Activated naive CD8-positive, alpha-beta T cell (primary cell): ENCODE measurements at regions not wholly inside any gene's neighbourhood (a gene's known extent, or its start where the extent isn't known, plus 50 kb on each side); places are given as distances from the start of the nearest gene placed in this dataset.

Source experiments
- H3K27ac Mint-ChIP-seq: one replicate; pipeline ENCODE4 v1.8.0; 2021; ENCODE audit warnings: mixed read lengths
- H3K27me3 Mint-ChIP-seq: one replicate; pipeline ENCODE4 v1.8.0; 2021; ENCODE audit warnings: mixed read lengths
- H3K36me3 Mint-ChIP-seq: one replicate; pipeline ENCODE4 v1.8.0; 2021; ENCODE audit warnings: mixed read lengths
- H3K4me1 Mint-ChIP-seq: one replicate; pipeline ENCODE4 v1.8.0; 2021; ENCODE audit warnings: low read depth, mixed read lengths
- H3K4me3 Mint-ChIP-seq: one replicate; pipeline ENCODE4 v1.8.0; 2021; ENCODE audit warnings: mild to moderate bottlenecking, mixed read lengths
- H3K9me3 Mint-ChIP-seq: one replicate; pipeline ENCODE4 v1.8.0; 2021; ENCODE audit warnings: low read depth, mixed read lengths

- Mint-ChIP-seq H3K9me3 (no peaks in the 10 kb centered on the region), H3K27ac (no peak overlapping the region), H3K36me3 (no peaks in the 10 kb centered on the region), H3K4me3 (no peak overlapping the region), H3K27me3 (no peaks in the 10 kb centered on the region), H3K4me1 (peaks cover 5% of the 10 kb centered on the region)
Observed at GRCh38 chrX:38985375-38985774, 184.1 kb downstream of the MID1IP1 start.

DNA sequence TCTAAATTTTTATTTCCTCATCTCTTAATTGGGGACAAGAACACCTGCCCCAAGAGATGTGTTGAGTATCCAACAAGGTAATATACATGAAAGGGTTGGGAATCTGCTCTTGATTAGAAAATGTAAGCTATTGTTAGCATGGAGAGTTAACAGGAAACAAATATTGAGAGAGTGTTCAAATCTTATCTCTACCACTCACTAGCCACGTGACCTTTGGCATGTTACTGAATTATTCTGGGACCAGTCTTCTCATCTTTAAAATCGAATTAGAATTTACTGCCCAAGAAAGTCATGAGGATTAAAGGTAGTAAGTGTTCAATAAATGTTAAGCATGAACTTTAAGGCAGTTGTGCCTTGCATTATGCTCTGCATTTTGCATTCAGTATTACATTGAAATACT is 184.7 kb downstream of the MID1IP1 start:
- no peaks in the 10 kb centered on the region for H3K27me3 Mint-ChIP-seq
- H3K4me3 Mint-ChIP-seq: no peak overlapping the region
- no peaks in the 10 kb centered on the region for H3K36me3 Mint-ChIP-seq
- no peak overlapping the region for H3K27ac Mint-ChIP-seq
- H3K9me3 Mint-ChIP-seq: no peaks in the 10 kb centered on the region
- H3K4me1 Mint-ChIP-seq: peaks cover 5% of the 10 kb centered on the region

DNA sequence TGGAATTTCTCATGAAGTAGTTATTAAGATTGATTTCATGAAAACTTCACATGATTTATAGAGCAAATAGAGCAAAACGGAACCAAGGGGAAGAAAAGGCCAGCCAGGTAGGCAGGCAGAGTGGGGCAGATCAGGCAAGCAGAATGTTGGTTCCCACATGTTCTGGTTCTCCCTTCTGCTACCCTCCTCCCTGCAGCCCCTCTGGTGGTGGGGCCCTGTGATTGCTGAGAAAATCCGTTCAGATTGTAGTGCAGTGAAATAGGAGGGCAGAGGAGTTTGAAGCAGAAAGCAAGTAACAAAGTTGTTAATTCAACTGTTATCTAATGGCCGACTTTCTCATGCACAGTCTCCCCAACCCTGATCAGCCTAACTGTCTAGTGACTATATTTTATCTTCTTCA is 185.3 kb downstream of the MID1IP1 start:
- H3K27me3 Mint-ChIP-seq: no peaks in the 10 kb centered on the region
- no peaks in the 10 kb centered on the region for H3K9me3 Mint-ChIP-seq
- H3K4me1 Mint-ChIP-seq: peaks cover 5% of the 10 kb centered on the region
- no peaks in the 10 kb centered on the region for H3K36me3 Mint-ChIP-seq
- H3K27ac Mint-ChIP-seq: no peak overlapping the region
- no peak overlapping the region for H3K4me3 Mint-ChIP-seq

- H3K27ac Mint-ChIP-seq: no peak overlapping the region
- H3K36me3 Mint-ChIP-seq: no peaks in the 10 kb centered on the region
- peaks cover 5% of the 10 kb centered on the region for H3K4me1 Mint-ChIP-seq
- H3K27me3 Mint-ChIP-seq: no peaks in the 10 kb centered on the region
- no peak overlapping the region for H3K4me3 Mint-ChIP-seq
- H3K9me3 Mint-ChIP-seq: no peaks in the 10 kb centered on the region
Observed at GRCh38 chrX:38987198-38987651, 186.0 kb downstream of the MID1IP1 start.

GRCh38 chrX:38988301-38988700 is 187.0 kb downstream of the MID1IP1 start:
- Mint-ChIP-seq H3K9me3 (no peaks in the 10 kb centered on the region), H3K4me3 (no peak overlapping the region), H3K4me1 (peaks cover 5% of the 10 kb centered on the region), H3K27me3 (no peaks in the 10 kb centered on the region), H3K36me3 (no peaks in the 10 kb centered on the region), H3K27ac (no peak overlapping the region)

DNA sequence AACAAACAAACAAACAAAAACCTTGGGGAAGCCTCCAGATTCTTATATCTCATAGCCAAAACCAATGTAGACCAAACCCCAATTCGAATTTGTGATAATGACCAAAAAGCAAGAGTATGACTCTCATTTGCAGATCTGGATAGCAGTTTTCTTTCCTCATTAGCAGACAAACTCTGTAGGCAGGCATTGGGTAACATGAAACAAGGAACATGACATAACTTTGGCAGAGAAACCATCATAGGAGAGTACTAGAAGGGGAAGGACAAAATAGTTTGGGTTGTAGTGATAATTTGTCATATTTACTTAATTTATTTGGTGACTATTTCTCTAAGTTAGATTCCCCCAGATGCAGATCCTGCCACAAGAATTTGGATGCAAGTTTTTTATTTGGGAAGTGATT is 187.8 kb downstream of the MID1IP1 start:
- Mint-ChIP-seq H3K9me3 (no peaks in the 10 kb centered on the region), H3K4me3 (no peak overlapping the region), H3K4me1 (peaks cover 5% of the 10 kb centered on the region), H3K27ac (no peak overlapping the region), H3K27me3 (no peaks in the 10 kb centered on the region), H3K36me3 (no peaks in the 10 kb centered on the region)

DNA sequence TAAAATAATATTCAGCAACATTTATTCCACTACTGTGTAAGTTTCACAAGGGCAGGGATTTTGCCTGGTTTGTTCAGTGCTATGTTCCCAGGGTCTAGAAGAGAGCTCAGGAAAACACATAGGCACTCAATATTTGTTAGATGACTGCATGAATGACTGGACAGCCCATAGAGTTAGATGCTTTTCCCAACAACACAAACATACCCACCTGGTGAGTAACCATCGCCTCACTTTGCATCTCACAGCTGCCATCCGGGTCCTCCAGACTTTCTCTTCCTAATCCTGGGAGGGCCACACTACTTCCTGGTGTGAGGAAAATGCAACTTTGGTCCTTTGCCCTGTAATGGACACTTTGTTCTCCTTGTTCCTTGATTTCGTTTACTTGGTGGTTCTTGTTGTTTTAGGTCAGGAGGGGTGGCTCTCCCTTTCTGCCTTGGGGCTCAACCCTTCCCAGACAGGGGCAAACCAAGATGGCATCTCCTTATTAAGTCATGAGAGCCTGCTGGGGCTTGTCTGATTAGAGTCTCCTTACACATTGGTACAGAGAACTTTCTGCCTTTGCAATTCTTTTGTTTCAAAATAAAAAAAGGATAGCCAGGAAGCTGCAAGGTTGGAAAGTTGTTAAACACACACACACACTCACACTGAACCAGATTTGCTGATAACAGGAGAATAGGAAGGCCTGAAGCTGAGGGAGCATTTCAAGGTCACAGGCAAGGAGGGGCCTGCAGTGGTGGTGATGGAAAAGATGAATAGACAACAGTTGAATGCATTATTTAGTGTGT is 190.6 kb downstream of the MID1IP1 start:
- Mint-ChIP-seq H3K27ac (no peak overlapping the region), H3K9me3 (no peaks in the 10 kb centered on the region), H3K36me3 (no peaks in the 10 kb centered on the region), H3K4me1 (peaks cover 6% of the 10 kb centered on the region), H3K4me3 (no peak overlapping the region), H3K27me3 (no peaks in the 10 kb centered on the region)

DNA sequence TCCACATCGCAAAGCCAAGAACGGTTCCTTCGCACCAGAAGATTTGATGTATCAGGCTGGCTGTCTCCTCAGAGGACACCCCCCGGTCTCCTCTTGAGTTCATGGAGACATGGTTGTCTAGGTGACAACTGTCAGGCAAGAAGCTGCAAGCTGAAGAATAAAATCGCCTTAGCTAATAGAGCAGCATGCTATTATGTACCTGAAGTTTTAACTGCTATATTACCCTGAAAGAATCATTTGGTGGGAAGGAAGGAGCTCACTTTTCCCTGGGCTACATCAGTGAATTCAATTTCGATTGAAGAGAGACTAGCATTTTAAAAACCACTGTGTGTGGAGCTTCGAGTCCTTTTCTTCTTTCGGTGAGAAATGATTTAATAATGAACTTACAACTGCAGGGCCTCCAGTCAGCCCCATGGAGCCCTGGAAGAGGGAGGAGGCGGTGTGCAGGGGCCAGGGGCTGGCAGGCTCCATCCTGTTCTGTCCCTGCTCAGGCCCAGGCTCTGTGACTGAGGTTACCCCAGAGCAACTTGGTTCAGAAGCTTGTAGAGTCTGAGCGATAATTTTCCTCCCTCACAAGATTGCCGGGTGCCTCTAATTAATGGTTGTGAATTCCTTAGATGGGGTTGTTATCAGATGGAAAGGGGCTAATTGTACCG is 191.3 kb downstream of the MID1IP1 start:
- H3K27ac Mint-ChIP-seq: no peak overlapping the region
- no peaks in the 10 kb centered on the region for H3K27me3 Mint-ChIP-seq
- H3K4me3 Mint-ChIP-seq: no peak overlapping the region
- no peaks in the 10 kb centered on the region for H3K9me3 Mint-ChIP-seq
- H3K4me1 Mint-ChIP-seq: peaks cover 6% of the 10 kb centered on the region
- H3K36me3 Mint-ChIP-seq: no peaks in the 10 kb centered on the region

DNA sequence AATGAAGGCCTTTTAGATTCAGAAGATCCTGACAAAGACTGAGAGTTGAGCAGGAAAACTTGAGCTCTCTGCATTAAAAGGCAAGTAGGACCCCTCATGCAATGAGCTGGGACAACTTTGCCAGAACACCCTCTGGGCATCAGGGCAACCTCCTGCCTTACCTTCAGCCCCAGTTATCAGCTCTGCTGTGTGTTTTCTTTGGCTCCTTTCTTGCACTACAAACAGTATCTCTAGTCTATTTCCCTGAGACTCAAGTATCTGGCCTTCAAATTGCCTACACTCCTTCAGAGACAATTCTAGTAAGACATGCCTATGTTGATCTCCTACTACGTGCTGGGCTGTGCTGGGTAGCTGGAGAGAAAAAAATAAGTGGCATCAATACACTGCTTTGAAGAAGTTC is 192.2 kb downstream of the MID1IP1 start:
- Mint-ChIP-seq H3K4me1 (peaks cover 6% of the 10 kb centered on the region), H3K27me3 (no peaks in the 10 kb centered on the region), H3K27ac (no peak overlapping the region), H3K36me3 (no peaks in the 10 kb centered on the region), H3K4me3 (no peak overlapping the region), H3K9me3 (no peaks in the 10 kb centered on the region)

GRCh38 chrX:38999099-38999498 is 197.8 kb downstream of the MID1IP1 start:
- H3K9me3 Mint-ChIP-seq: no peaks in the 10 kb centered on the region
- H3K27me3 Mint-ChIP-seq: no peaks in the 10 kb centered on the region
- H3K27ac Mint-ChIP-seq: no peak overlapping the region
- no peak overlapping the region for H3K4me3 Mint-ChIP-seq
- H3K36me3 Mint-ChIP-seq: no peaks in the 10 kb centered on the region
- H3K4me1 Mint-ChIP-seq: peaks cover 6% of the 10 kb centered on the region

DNA sequence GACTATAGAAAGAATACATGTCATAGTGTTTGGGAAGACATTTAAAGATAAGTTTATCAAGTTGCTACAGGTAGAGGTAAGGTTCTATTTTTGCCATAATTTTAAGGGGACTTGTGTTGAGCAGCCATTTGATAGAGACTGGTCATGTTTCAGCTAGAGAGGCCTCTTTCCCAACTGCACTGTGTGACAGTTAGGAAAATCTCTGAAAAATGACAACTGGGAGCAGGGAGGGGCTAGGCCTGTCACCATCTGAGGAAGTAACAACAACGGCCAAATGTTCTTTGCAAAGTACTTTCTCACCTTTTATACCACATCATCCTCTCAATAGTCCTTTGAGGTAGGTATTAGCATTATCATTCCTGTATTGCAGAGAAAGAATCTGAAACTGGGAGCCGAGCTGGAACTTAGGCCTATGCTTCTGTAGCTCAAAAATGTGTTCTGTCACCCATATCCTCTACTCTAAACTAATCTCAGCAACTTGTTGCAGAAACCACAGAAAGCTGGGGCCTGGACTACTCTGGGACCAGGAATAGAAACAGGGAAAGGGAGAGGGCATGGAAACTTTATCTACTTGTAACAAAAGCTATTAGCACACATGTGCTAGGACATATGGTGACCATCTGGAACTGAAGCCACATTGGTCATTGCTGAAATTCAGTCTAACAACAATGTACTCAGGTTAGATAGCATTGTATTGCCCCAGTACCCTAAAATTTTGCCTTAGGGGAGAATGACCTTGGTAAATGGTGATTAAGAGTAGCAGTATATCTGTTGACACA is 198.9 kb downstream of the MID1IP1 start:
- Mint-ChIP-seq H3K27ac (no peak overlapping the region), H3K4me1 (peaks cover 6% of the 10 kb centered on the region), H3K4me3 (no peak overlapping the region), H3K27me3 (no peaks in the 10 kb centered on the region), H3K36me3 (no peaks in the 10 kb centered on the region), H3K9me3 (no peaks in the 10 kb centered on the region)

- H3K4me1 Mint-ChIP-seq: peaks cover 2% of the 10 kb centered on the region
- no peaks in the 10 kb centered on the region for H3K9me3 Mint-ChIP-seq
- H3K36me3 Mint-ChIP-seq: no peaks in the 10 kb centered on the region
- no peak overlapping the region for H3K27ac Mint-ChIP-seq
- H3K4me3 Mint-ChIP-seq: no peak overlapping the region
- no peaks in the 10 kb centered on the region for H3K27me3 Mint-ChIP-seq
Observed at GRCh38 chrX:39000802-39001201, 199.5 kb downstream of the MID1IP1 start.

DNA sequence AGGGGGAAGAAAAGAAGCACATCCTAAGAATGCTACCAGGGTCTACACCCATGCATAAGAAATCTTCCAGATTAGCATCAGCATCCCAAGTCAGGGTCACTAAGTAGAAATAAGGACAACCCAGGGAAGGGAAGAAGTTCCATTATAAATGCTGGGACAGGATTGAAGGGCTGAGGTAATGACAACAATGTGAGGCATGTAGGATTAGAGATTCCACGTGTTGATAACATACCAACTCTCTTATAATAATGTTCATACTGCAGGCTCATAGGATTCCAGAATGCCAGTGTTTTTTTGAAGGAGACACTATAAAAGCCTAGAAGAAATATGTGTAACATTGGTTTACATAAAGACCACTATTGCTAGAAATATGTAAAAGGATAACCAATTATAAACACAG is 201.2 kb downstream of the MID1IP1 start:
- Mint-ChIP-seq H3K27ac (no peak overlapping the region), H3K4me3 (no peak overlapping the region), H3K36me3 (no peaks in the 10 kb centered on the region), H3K27me3 (no peaks in the 10 kb centered on the region), H3K9me3 (no peaks in the 10 kb centered on the region), H3K4me1 (no peaks in the 10 kb centered on the region)

DNA sequence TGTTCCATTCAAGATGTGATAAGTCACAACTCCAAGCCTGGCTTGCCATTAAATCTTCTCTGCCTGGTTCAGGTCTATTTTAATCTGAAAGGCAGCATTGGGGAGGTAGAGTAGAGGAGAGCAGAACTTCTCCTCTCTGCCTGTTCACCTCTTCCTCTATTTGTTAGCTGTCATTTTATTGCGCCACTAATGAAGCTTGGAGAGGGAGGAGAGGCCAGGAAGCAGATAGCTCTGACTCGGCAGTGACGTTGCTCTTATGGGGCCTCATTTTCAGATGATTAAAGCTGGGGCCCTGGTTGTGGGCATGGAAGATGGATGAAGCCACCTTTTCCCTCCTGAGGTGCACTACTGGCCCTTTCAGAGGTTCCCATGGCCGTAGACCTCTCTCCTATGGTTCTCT is 207.3 kb downstream of the MID1IP1 start:
- H3K9me3 Mint-ChIP-seq: no peaks in the 10 kb centered on the region
- no peaks in the 10 kb centered on the region for H3K4me1 Mint-ChIP-seq
- H3K27me3 Mint-ChIP-seq: no peaks in the 10 kb centered on the region
- no peaks in the 10 kb centered on the region for H3K36me3 Mint-ChIP-seq
- no peak overlapping the region for H3K4me3 Mint-ChIP-seq
- H3K27ac Mint-ChIP-seq: no peak overlapping the region
